Activated T-cell treated with anti-CD3 and anti-CD28 coated beads, Interleukin-2, amount 50 U/mL, for 24 hours (primary cell): ENCODE measurements at regions not wholly inside any gene's neighbourhood (a gene's known extent, or its start where the extent isn't known, plus 50 kb on each side); places are given as distances from the start of the nearest gene placed in this dataset.
"Not testable (repeated sequence)": the region's sequence is repeated elsewhere in the genome, so short reads cannot be mapped to it uniquely, and the experiment has no call there.

Source experiments
- DNase-seq: peaks from one replicate; pipeline ENCODE4 v3.0.0-alpha.2; 2020
- H3K27ac Mint-ChIP-seq: 2 replicates; pipeline ENCODE4 v1.8.0; 2020; ENCODE audit warnings: mild to moderate bottlenecking, mixed read lengths
- H3K27me3 Mint-ChIP-seq: 2 replicates; pipeline ENCODE4 v1.8.0; 2020; ENCODE audit warnings: mixed read lengths
- H3K36me3 Mint-ChIP-seq: 2 replicates; pipeline ENCODE4 v1.8.0; 2020; ENCODE audit warnings: low read depth, mixed read lengths
- H3K4me1 Mint-ChIP-seq: 2 replicates; pipeline ENCODE4 v1.8.0; 2020; ENCODE audit warnings: low read depth, mixed read lengths
- H3K4me3 Mint-ChIP-seq: 2 replicates; pipeline ENCODE4 v1.8.0; 2020; ENCODE audit warnings: mild to moderate bottlenecking, moderate library complexity, mixed read lengths
- H3K9me3 Mint-ChIP-seq: 2 replicates; pipeline ENCODE4 v1.8.0; 2020; ENCODE audit warnings: mixed read lengths

DNA sequence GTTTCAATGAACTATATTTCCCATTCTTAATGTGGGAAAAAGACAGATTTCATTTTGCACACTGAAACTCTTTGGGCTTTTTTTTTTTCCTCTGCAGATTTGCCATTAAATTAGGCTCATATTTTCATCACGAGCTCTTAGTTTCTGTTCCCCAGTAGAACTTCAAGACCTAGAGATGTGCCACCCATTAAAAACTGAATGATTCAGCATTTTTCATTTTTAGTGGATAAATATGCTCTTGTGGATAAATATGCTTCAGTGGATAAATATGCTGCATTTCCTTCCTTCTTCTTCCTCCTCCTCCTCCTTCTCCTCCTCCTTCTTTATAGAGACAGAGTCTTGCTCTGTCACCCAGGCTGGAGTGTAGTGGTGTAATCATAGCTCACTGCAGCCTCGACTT, 322.4 kb upstream of the PRKX start:
- Mint-ChIP-seq H3K4me1 (no peaks in the 10 kb centered on the region), H3K27me3 (no peaks in the 10 kb centered on the region), H3K9me3 (peaks cover 9% of the 10 kb centered on the region), H3K36me3 (no peaks in the 10 kb centered on the region), H3K4me3 (no peak overlapping the region), H3K27ac (no peak overlapping the region)
- no peak for DNase-seq

DNA sequence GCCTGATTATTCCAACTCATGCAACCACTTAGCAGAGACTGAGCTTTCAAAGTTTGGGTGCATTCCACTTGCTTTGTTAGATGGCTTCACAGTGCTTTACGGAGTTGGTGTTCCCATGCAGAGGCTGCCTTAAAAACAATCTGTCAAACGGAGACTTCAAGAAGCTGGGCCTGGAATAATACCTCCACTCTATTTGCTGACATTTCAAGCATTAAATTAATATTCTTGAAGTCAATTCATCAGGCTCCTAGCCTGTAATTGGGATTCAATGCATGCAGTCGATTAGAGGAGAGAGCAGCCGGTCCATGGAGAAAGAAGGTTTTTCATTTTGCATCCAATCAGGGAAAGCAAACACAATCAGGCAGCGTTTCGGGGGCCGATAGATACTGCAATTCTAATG, 314.7 kb upstream of the PRKX start:
- H3K4me3 Mint-ChIP-seq: no peak overlapping the region
- no peak for DNase-seq
- H3K9me3 Mint-ChIP-seq: no peaks in the 10 kb centered on the region
- H3K4me1 Mint-ChIP-seq: no peaks in the 10 kb centered on the region
- H3K27ac Mint-ChIP-seq: no peak overlapping the region
- no peaks in the 10 kb centered on the region for H3K36me3 Mint-ChIP-seq
- H3K27me3 Mint-ChIP-seq: peaks cover 6% of the 10 kb centered on the region

DNA sequence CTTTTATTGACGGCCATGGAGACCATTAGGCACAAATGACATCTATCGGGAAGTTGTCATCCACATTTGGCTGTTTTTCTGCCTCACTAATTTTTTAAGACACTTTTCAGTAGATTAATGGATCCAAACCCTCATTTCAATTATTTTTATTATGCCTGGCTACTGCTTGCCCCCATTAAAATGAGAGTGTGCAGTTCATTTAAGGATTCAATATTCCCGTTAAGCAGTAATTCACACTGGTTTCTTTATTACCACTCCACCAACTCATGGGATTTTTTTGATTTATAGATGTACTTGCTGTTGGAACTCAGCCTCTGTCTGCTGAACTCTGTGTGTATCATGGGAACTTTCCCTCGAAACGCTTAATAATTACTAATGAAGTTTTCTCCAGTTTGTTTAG, 291.8 kb upstream of the PRKX start:
- H3K36me3 Mint-ChIP-seq: no peaks in the 10 kb centered on the region
- H3K27ac Mint-ChIP-seq: no peak overlapping the region

DNA sequence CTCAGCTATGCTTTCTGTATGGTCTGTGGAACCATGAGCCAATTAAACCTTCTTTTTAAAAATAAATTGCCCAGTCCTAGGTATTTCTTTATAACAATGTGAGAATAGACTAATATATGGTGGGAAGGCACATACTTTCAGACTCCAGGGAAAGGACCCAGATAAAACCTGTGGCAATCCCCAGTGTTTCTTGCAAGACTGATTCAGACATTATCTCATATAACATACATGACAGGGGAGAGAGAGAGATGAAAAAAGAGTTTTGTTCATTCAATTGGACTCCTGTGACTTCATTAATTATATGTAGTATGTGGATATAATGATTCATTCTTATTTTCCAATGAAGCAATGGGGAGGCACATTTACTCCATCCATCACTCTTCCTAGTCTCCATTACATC, 291.4 kb upstream of the PRKX start:
- no peaks in the 10 kb centered on the region for H3K36me3 Mint-ChIP-seq
- H3K27ac Mint-ChIP-seq: no peak overlapping the region
- H3K4me3 Mint-ChIP-seq: no peak overlapping the region
- DNase-seq: no peak
- H3K27me3 Mint-ChIP-seq: no peaks in the 10 kb centered on the region
- no peaks in the 10 kb centered on the region for H3K4me1 Mint-ChIP-seq
- no peaks in the 10 kb centered on the region for H3K9me3 Mint-ChIP-seq

More for the DNA sequence above, 291.8 kb upstream of the PRKX start:
- Mint-ChIP-seq H3K4me3 (no peak overlapping the region), H3K9me3 (no peaks in the 10 kb centered on the region), H3K27me3 (no peaks in the 10 kb centered on the region), H3K4me1 (no peaks in the 10 kb centered on the region)
- DNase-seq: no peak

DNA sequence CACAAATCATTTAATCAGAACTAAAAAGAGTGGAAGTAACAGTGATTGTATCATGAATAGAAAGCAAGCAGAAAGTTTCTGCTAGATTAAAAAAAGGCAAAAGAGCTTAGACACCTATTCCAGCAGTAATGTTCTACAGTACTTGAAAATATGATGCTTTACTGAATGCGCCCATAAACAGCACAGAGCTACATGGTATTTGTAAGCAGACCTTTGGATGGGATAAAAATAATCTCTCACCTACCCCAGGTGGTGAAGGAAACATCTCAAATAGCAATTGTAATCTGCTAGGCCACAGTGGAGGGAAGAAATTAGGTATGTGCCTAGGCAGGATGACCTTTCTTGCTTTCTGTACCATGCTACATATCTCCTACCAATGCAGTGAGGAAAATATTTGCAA, 280.9 kb upstream of the PRKX start:
- no peaks in the 10 kb centered on the region for H3K36me3 Mint-ChIP-seq
- H3K9me3 Mint-ChIP-seq: peaks cover 10% of the 10 kb centered on the region
- DNase-seq: no peak

DNA sequence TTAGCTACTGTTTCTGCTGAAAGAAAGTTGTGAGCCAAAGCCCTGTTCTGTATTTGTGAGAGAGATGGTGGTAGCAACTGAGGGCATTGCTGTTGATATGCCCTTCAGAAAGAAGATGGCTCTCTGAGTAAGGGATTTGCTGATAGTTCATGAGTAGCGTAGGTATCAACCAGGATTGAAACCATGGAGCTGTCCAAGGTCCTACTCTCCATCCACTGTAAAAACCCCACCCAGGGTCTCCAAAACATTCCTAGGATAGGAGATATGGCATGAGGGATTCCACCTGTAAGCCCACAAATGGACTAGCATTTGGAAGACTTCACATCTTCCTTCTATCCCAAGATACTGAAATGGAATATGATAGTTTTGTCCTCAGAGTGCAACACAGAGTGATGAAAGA, 277.1 kb upstream of the PRKX start:
- H3K27me3 Mint-ChIP-seq: peaks cover 6% of the 10 kb centered on the region
- H3K9me3 Mint-ChIP-seq: peaks cover 7% of the 10 kb centered on the region
- no peaks in the 10 kb centered on the region for H3K4me1 Mint-ChIP-seq
- no peak overlapping the region for H3K27ac Mint-ChIP-seq
- H3K4me3 Mint-ChIP-seq: no peak overlapping the region
- H3K36me3 Mint-ChIP-seq: no peaks in the 10 kb centered on the region
- no peak for DNase-seq

More for the DNA sequence above, 280.9 kb upstream of the PRKX start:
- no peaks in the 10 kb centered on the region for H3K4me1 Mint-ChIP-seq
- no peaks in the 10 kb centered on the region for H3K27me3 Mint-ChIP-seq
- no peak overlapping the region for H3K27ac Mint-ChIP-seq
- no peak overlapping the region for H3K4me3 Mint-ChIP-seq

DNA sequence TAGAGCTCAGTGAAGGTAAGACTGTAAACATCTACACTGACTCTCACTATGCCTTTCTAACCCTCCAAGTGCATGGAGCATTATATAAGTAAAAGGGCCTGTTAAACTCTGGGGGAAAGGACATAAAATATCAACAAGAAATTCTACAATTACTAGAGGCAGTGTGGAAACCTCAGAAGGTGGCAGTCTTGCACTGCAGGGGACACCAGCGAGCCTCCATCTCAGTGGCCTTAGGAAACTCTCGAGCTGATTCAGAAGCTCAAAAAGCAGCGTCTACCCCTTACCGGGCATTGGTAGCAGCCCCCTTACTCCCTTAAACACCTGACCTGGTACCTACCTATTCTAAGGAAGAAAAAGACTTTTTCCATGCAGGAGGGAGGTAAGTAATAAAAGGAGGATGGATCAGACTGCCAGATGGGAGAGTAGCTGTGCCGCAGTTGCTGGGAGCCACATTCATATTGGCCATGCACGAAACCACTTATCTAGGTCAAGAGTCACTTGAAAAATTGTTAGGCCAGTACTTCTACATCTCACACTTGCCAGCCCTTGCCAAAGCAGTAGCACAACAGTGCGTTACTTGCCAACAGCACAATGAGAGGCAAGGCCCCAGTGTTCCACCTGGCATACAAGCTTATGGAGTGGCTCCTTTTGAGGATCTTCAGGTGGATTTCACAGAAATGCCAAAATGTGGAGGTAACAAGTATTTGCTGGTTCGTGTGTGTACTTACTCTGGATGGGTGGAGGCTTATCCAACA, 258.8 kb upstream of the PRKX start:
- H3K9me3 Mint-ChIP-seq, H3K27me3 Mint-ChIP-seq, H3K4me3 Mint-ChIP-seq, H3K27ac Mint-ChIP-seq, DNase-seq, H3K4me1 Mint-ChIP-seq, H3K36me3 Mint-ChIP-seq: not testable (repeated sequence)

DNA sequence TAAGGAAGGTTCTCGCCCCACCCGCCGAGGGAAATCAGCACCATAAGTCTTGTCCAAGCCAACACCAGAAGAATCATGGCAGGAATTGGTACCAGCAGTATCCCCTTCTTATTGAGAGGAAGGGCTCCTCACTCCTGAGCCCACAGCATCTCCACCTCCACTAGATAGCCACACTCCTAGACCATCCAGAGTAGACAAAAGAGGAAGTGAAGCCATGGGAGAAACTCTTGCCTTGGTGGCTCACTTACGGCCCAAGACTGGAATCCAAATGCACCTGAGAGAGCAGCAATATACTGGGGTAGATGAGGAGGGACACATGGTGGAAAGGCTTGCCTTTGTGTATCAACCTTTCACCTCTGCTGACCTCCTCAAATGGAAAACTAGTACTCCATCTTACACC, 255.3 kb upstream of the PRKX start:
- Mint-ChIP-seq H3K4me1 (no peaks in the 10 kb centered on the region), H3K27ac (no peak overlapping the region), H3K36me3 (no peaks in the 10 kb centered on the region), H3K9me3 (no peaks in the 10 kb centered on the region), H3K27me3 (peaks cover 24% of the 10 kb centered on the region), H3K4me3 (no peak overlapping the region)
- no peak for DNase-seq

DNA sequence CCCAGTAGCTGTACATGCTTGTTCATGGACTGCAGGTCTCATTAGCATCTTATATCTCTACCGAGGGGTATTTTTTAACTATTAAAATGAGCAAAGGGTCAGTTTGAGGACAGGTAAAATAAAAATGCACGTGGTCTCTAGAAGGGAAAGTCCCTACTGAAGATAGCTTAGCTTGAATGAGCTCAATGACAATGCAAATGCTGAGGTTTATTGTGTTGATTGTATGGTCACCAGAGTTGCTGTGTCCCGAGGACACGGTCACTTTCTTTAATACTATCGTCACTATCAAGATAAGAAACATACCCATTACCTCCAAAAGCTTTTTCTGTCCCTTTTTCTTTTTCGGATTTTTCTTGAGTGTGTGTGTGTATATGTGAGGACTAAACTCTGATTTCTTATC, 250.5 kb upstream of the PRKX start:
- Mint-ChIP-seq H3K4me3 (no peak overlapping the region), H3K36me3 (no peaks in the 10 kb centered on the region), H3K27me3 (peaks cover 58% of the 10 kb centered on the region), H3K9me3 (no peaks in the 10 kb centered on the region), H3K27ac (no peak overlapping the region), H3K4me1 (peaks cover 4% of the 10 kb centered on the region)
- DNase-seq: no peak

DNA sequence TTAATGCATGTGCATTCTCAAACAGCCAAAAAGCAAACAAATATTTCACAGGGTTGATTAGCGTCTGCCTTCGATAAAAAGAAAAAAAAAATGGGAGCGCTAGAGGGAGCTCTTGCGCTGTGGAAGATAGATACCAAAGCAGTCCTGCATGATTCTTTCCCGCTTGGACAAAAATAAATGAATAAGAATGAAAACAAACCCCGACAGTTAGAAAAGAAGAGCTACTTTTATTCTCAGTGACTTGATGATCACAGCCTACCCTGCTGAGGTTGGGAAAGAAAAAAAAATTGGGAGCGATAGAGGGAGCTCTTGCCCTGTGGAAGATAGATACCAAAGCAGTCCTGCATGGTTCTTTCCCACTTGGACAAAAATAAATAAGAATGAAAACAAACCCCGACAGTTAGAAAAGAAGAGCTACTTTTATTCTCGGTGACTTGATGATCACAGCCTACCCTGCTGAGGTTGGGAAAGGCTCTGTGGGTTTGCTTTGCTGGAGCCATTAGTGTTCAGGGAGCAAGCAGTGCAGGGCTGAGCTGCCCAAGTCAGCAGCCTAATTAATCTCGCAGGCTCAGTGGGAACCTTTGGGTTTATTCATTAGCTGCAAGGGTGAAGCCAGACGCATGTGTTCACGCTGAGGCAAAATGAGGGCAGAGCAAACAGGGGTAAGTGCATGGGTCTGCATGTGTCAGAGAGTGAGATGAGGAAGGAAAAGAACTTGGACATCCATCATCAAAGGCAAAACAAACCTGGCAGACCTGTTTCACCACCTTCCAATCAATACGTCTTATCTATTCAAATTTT, 249.3 kb upstream of the PRKX start:
- Mint-ChIP-seq H3K4me3 (no peak overlapping the region), H3K27ac (no peak overlapping the region), H3K9me3 (no peaks in the 10 kb centered on the region), H3K27me3 (peaks cover 69% of the 10 kb centered on the region), H3K4me1 (peaks cover 4% of the 10 kb centered on the region), H3K36me3 (no peaks in the 10 kb centered on the region)
- no peak for DNase-seq

DNA sequence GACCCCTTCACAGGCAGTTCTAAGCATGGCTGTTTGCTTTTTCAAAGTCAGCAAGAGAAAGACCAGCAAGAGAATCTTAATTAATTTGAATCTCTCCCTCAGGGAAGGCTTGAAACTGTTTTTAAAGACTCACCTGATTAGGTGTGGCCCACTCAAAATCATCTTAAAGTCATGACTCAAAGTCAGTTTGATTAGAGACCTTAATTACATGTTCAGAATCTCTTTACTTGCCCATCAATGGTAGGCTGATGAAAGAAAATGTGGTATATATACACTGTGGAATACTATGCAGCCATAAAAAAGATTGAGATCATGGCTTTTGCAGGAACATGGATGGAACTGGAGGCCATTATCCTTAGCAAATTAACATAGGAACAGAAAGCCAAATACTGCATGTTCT, 247.5 kb upstream of the PRKX start:
- Mint-ChIP-seq H3K4me1 (peaks cover 4% of the 10 kb centered on the region), H3K9me3 (no peaks in the 10 kb centered on the region), H3K27me3 (peaks cover 66% of the 10 kb centered on the region), H3K36me3 (no peaks in the 10 kb centered on the region), H3K4me3 (no peak overlapping the region), H3K27ac (no peak overlapping the region)
- DNase-seq: no peak

DNA sequence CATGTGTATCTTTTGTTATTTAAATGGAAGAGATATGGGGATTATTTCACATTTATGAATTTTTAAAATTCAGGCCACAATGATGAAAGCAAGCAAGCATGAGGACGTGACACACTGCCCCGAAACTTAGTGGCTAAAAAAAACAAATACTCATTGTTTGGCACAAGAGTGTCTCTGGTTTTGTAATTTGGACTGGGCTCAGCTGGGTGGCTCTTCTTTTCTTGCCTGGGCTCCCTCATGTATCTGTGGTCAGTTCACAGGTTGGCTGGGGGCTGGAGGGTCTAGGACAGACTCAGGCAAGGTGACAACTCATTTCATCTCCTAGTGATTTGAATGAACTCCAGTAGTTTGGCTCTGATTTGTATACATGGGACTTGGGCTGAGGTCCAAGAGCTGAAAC, 238.4 kb upstream of the PRKX start:
- Mint-ChIP-seq H3K36me3 (no peaks in the 10 kb centered on the region), H3K4me3 (no peak overlapping the region), H3K9me3 (peaks cover 3% of the 10 kb centered on the region), H3K27ac (no peak overlapping the region), H3K4me1 (no peaks in the 10 kb centered on the region), H3K27me3 (peaks cover 33% of the 10 kb centered on the region)
- no peak for DNase-seq

DNA sequence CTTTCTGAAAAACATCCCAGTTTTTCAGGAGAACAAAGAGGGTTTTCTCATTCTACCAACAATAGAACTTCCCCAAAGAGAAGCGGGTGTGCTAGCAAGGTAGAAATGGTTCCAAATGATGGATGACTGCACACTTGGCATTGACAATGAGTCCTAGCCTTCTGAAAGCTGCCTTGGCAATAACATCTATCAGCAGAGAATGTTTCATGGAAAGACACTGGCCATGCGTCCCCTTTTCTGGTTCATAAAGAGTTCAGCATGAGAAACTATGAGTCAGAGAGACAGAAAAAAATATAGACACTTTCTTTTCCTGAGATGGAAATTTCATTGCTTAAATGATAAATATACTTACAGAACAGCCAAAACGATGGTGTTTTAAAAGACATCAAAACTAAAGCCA, 236.9 kb upstream of the PRKX start:
- DNase-seq: no peak
- Mint-ChIP-seq H3K27ac (no peak overlapping the region), H3K36me3 (no peaks in the 10 kb centered on the region)

DNA sequence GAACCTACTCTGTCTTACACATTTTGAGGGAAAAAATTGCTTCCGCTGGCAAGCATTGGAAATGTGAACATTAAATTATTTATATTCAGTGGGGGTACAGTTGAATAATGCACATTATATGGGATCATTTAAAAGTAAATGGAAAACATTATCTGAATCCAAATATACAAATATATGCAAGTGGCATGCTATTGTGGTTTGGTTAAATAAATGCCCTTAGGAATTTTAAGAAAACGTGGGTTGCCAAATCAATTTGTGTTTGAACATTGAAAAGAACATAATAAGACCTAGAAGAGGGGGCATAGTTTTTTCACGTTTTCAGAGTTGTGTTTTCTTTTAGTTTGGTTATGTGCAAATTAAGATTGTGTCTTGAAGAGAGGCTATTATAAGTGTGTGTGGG, 230.5 kb upstream of the PRKX start:
- Mint-ChIP-seq H3K4me1 (no peaks in the 10 kb centered on the region), H3K27ac (no peak overlapping the region), H3K4me3 (no peak overlapping the region), H3K36me3 (no peaks in the 10 kb centered on the region), H3K9me3 (peaks cover 3% of the 10 kb centered on the region), H3K27me3 (peaks cover 40% of the 10 kb centered on the region)
- no peak for DNase-seq

More for the DNA sequence above, 236.9 kb upstream of the PRKX start:
- peaks cover 40% of the 10 kb centered on the region for H3K27me3 Mint-ChIP-seq
- peaks cover 3% of the 10 kb centered on the region for H3K9me3 Mint-ChIP-seq
- no peak overlapping the region for H3K4me3 Mint-ChIP-seq
- no peaks in the 10 kb centered on the region for H3K4me1 Mint-ChIP-seq

DNA sequence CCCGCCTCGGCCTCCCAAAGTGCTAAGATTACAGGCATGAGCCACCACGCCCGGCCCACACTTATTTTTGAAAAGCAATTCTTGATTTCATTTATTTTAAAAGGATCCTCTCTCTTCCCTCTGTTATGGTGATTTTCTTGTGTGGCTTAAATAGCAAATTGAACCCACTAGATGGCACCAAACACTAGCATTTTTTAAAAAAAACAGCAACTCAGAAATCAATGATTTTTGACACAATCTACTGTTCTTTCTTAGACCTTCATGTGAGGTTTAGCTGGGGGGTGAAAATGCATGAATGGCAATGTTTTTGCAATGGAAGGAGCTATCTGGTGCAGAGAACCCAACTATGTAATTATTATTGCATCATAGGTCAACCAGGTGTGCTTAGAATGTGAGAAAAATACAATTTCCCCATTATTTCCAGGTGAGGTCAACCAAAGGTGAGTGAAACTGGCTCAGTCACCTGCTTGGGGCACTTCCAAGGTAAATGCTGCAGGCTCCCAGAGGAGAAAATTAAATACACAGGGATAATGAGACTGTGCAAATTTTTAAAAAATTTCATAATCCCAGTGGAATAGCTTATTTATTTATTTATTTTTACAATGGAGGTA, 226.7 kb upstream of the PRKX start:
- Mint-ChIP-seq H3K9me3 (peaks cover 3% of the 10 kb centered on the region), H3K36me3 (no peaks in the 10 kb centered on the region), H3K27ac (no peak overlapping the region), H3K4me3 (no peak overlapping the region), H3K4me1 (no peaks in the 10 kb centered on the region), H3K27me3 (peaks cover 27% of the 10 kb centered on the region)
- no peak for DNase-seq
